ENCODE measurements at regions not wholly inside any gene's neighbourhood (a gene's known extent, or its start where the extent isn't known, plus 50 kb on each side); places are given as distances from the start of the nearest gene placed in this dataset.
A peak's percentile ranks its signal among the peaks of the same experiment; 100 is the strongest.

- DNase-seq: no peak
- peak in 5 of 8 donors; percentile 52 to 74 (median 65) for ATAC-seq
These were observed 56.5 kb upstream of the DST start for GRCh38 chr6:56699066-56699654.

GRCh38 chr6:56695702-56696101 lies 53.0 kb upstream of the DST start:
- intact Hi-C loops (cut with DNase I): loop anchor here in 7 of 10 donors (2.0 to 5.0 kb wide), 4 partner anchors 53 to 59 kb away; partner anchors contain the start of gene DST (in 3 of the 7)
- no peak overlapping the region for H3K27ac ChIP-seq

More at GRCh38 chr6:56699066-56699654, 56.5 kb upstream of the DST start:
- H3K9me3 ChIP-seq: no peaks in the 10 kb centered on the region
- no peaks in the 10 kb centered on the region for H3K27me3 ChIP-seq
- 22 to 52% methylated on average over 1 of the region's 1 CpG for WGBS, 2 donors
- peaks cover 0 to 16% (median 8%) of the 10 kb centered on the region in 9 donors for H3K4me1 ChIP-seq
- intact Hi-C loops (cut with DNase I): loop anchor here in 7 of 10 donors (2.0 to 5.0 kb wide), 4 partner anchors 57 to 62 kb away; partner anchors contain the start of gene DST (in 3 of the 7)
- H3K36me3 ChIP-seq: peaks cover 0 to 17% (median 0%) of the 10 kb centered on the region in 9 donors
- peak; percentile 34 to 76 (median 60) for TF ChIP-seq CTCF (IDR thresholded peaks at IDR 0.05)
- H3K27ac ChIP-seq: no peak overlapping the region
- H3K4me3 ChIP-seq: no peak overlapping the region

GRCh38 chr6:56694002-56694401 lies 51.3 kb upstream of the DST start:
- Histone ChIP-seq H3K4me3 (no peak overlapping the region), H3K27ac (peak overlapping the region in 4 of 10 donors; percentile 75 to 93 (median 90)), H3K4me1 (peaks cover 0 to 48% (median 16%) of the 10 kb centered on the region in 9 donors), H3K36me3 (peaks cover 0 to 12% (median 0%) of the 10 kb centered on the region in 9 donors), H3K27me3 (no peaks in the 10 kb centered on the region), H3K9me3 (no peaks in the 10 kb centered on the region)
- DNase-seq (no peak), ATAC-seq (no peak)
- intact Hi-C loops (cut with DNase I): no loop called here
- no peak for TF ChIP-seq CTCF (IDR thresholded peaks at IDR 0.05)

More at GRCh38 chr6:56695702-56696101, 53.0 kb upstream of the DST start:
- H3K4me3 ChIP-seq: no peak overlapping the region
- peaks cover 0 to 34% (median 9%) of the 10 kb centered on the region in 9 donors for H3K4me1 ChIP-seq
- ATAC-seq (no peak), DNase-seq (no peak)
- no peak for TF ChIP-seq CTCF (IDR thresholded peaks at IDR 0.05)
- H3K9me3 ChIP-seq: no peaks in the 10 kb centered on the region
- H3K36me3 ChIP-seq: peaks cover 0 to 12% (median 0%) of the 10 kb centered on the region in 9 donors
- no peaks in the 10 kb centered on the region for H3K27me3 ChIP-seq

- DNase-seq (peak; percentile 86 to 88), ATAC-seq (peak; percentile 78 to 90 (median 86))
- intact Hi-C loops (cut with DNase I): no loop called here
- Histone ChIP-seq H3K9me3 (no peaks in the 10 kb centered on the region), H3K27ac (peak overlapping the region; percentile 67 to 93 (median 87)), H3K4me1 (peaks cover 0 to 47% (median 23%) of the 10 kb centered on the region in 9 donors), H3K4me3 (peak overlapping the region in 9 of 10 donors; percentile 26 to 58 (median 51)), H3K36me3 (peaks cover 0 to 12% (median 0%) of the 10 kb centered on the region in 9 donors), H3K27me3 (no peaks in the 10 kb centered on the region)
- 26 to 36% methylated on average over 5 of the region's 5 CpGs for WGBS, 2 donors
- no peak for TF ChIP-seq CTCF (IDR thresholded peaks at IDR 0.05)
These were observed 50.5 kb upstream of the DST start for GRCh38 chr6:56693246-56693607.

Measured in heart right ventricle (tissue), 16 donors.